Endothelial cell of umbilical vein (primary cell): ENCODE measurements at regions not wholly inside any gene's neighbourhood (a gene's known extent, or its start where the extent isn't known, plus 50 kb on each side); places are given as distances from the start of the nearest gene placed in this dataset.

Source experiments
- BruUV-seq: library from RNA; stranded (reverse); fragments of 400-500 nt; replicated peaks from 2 replicates; lab custom pipeline; 2021; lab: Mats Ljungman, UMichigan
- CTCF ChIA-PET: fragments of 300-600, 350-600 bp; sonication (Branson Sonifier 250); formaldehyde crosslinking; loops from one replicate; lab custom pipeline; 2021; ENCODE audit warnings: antibody characterized with exemption, inconsistent platforms; lab: Charles Lee
- POLR2A ChIA-PET: fragments of 300-600, 350-600 bp; sonication (Branson Sonifier 250); formaldehyde crosslinking; loops from one replicate; lab custom pipeline; 2021; ENCODE audit warnings: antibody characterized with exemption, inconsistent platforms; lab: Charles Lee
- DNase-seq: peaks from one replicate; pipeline ENCODE4 v3.0.0-alpha.2; 2011; ENCODE audit warnings: low read depth, low spot score
- FAIRE-seq: peaks from 2 replicates; lab custom pipeline; 2011; peaks lifted over from hg19 to GRCh38; lab: Jason Lieb, UNC
- H2AFZ ChIP-seq: 2 replicates; pipeline ENCODE4 v1.6.0; 2012; ENCODE audit warnings: low read depth, low read length, control low read depth, inconsistent platforms
- H3K27ac ChIP-seq: 2 replicates; pipeline ENCODE4 v1.5.1; 2011; ENCODE audit warnings: low read depth, mild to moderate bottlenecking, control low read depth, low read length, moderate library complexity; ENCODE audit not compliant: insufficient read depth
- H3K27me3 ChIP-seq, 2 experiments: 2 replicates each; pipeline versions ENCODE4 v1.6.0 to v1.6.1; 2011; ENCODE audit warnings: low read length in 2 of 2, mixed read lengths in 1 of 2; ENCODE audit not compliant: control insufficient read depth in 2 of 2, insufficient read depth in 2 of 2
- H3K36me3 ChIP-seq, 2 experiments: 2 replicates in 1 of 2; 3 replicates in 1 of 2; pipeline ENCODE4 v1.5.1; 2011; ENCODE audit warnings: low read length in 2 of 2, mild to moderate bottlenecking in 1 of 2, moderate library complexity in 1 of 2; ENCODE audit not compliant: control insufficient read depth in 2 of 2, insufficient read depth in 2 of 2; ENCODE audit errors: extremely low read depth in 1 of 2
- H3K4me1 ChIP-seq: 3 replicates; pipeline ENCODE4 v1.5.1; 2011; ENCODE audit warnings: mild to moderate bottlenecking, low read length; ENCODE audit not compliant: control insufficient read depth, insufficient read depth; ENCODE audit errors: extremely low read depth
- H3K4me2 ChIP-seq: 2 replicates; pipeline ENCODE4 v1.6.1; 2011; ENCODE audit warnings: low read length, control low read depth, mixed read lengths; ENCODE audit not compliant: insufficient read depth
- H3K4me3 ChIP-seq, 3 experiments: fragments of 200-600 bp in 1 of 3; sonication (generic), shearing (Covaris generic) in 1 of 3; replicated peaks in 1 of 3; 2 replicates each; pipeline ENCODE4 v1.5.1; 2011 to 2016; ENCODE audit warnings: control low read depth in 3 of 3, low read length in 3 of 3, mild to moderate bottlenecking in 2 of 3, inconsistent platforms in 1 of 3, low read depth in 1 of 3, moderate library complexity in 1 of 3; ENCODE audit not compliant: insufficient read depth in 1 of 3
- H3K79me2 ChIP-seq: 2 replicates; pipeline ENCODE4 v1.6.0; 2012; ENCODE audit warnings: low read length, inconsistent platforms; ENCODE audit not compliant: control insufficient read depth, insufficient read depth
- H3K9ac ChIP-seq: replicated peaks from 2 replicates; pipeline ENCODE3; 2011; ENCODE audit warnings: low read length, control low read depth; ENCODE audit not compliant: insufficient read depth; ENCODE audit errors: extremely low read depth
- H3K9me1 ChIP-seq: replicated peaks from 3 replicates; pipeline ENCODE4 v1.6.0; 2011; ENCODE audit warnings: mild to moderate bottlenecking, low read length; ENCODE audit not compliant: control insufficient read depth, insufficient read depth; ENCODE audit errors: extremely low read depth
- H3K9me3 ChIP-seq: replicated peaks from 2 replicates; pipeline ENCODE4 v1.5.1; 2012; ENCODE audit warnings: low read length, inconsistent platforms; ENCODE audit not compliant: control insufficient read depth, insufficient read depth
- H4K20me1 ChIP-seq: replicated peaks from 2 replicates; pipeline ENCODE3; 2011; ENCODE audit warnings: mild to moderate bottlenecking, low read length; ENCODE audit not compliant: control insufficient read depth, insufficient read depth; ENCODE audit errors: extremely low read depth
- CTCF ChIP-seq, 2 donors: IDR thresholded peaks; 1 replicate in 1 of 2; 2 replicates in 1 of 2; pipeline ENCODE4 v1.5.1; 2011; ENCODE audit warnings: low read length in 2 of 2, mild to moderate bottlenecking in 2 of 2, moderate library complexity in 2 of 2, control low read depth in 1 of 2, inconsistent platforms in 1 of 2, low read depth in 1 of 2; ENCODE audit not compliant: insufficient read depth in 1 of 2; ENCODE audit errors: extremely low read depth in 1 of 2
- EZH2 ChIP-seq: IDR thresholded peaks from 2 replicates; pipeline ENCODE4 v1.6.1; 2012; ENCODE audit warnings: borderline replicate concordance, low read depth, mild to moderate bottlenecking, moderate library complexity, low read length, inconsistent platforms; ENCODE audit not compliant: severe bottlenecking
- FOS ChIP-seq: IDR thresholded peaks from 2 replicates; pipeline ENCODE4 v1.6.1; 2011; ENCODE audit warnings: mild to moderate bottlenecking, low read length, moderate library complexity, borderline replicate concordance; ENCODE audit not compliant: insufficient read depth
- GATA2 ChIP-seq: IDR thresholded peaks from 2 replicates; pipeline ENCODE4 v1.7.0; 2011; ENCODE audit warnings: low read depth, mild to moderate bottlenecking, moderate library complexity, mixed read lengths, low read length; ENCODE audit not compliant: insufficient read length, insufficient read depth
- JUN ChIP-seq: IDR thresholded peaks from 2 replicates; pipeline ENCODE4 v1.6.1; 2011; ENCODE audit warnings: borderline replicate concordance, low read depth; ENCODE audit not compliant: insufficient read length, insufficient read depth
- MAX ChIP-seq: IDR thresholded peaks from 2 replicates; pipeline ENCODE4 v1.6.1; 2011; ENCODE audit not compliant: insufficient read depth, insufficient read length
- MYC ChIP-seq: IDR thresholded peaks from one replicate; pipeline ENCODE4 v1.6.1; 2011; ENCODE audit warnings: mild to moderate bottlenecking, low read depth, low read length
- POLR2A ChIP-seq: IDR thresholded peaks from 2 replicates; pipeline ENCODE4 v1.6.1; 2012; ENCODE audit warnings: low read depth, mild to moderate bottlenecking, control low read depth, low read length
- POLR2AphosphoS5 ChIP-seq: IDR thresholded peaks from 2 replicates; pipeline ENCODE4 v1.6.1; 2012; ENCODE audit warnings: low read depth, mild to moderate bottlenecking, control low read depth, low read length, moderate library complexity; ENCODE audit not compliant: insufficient read depth
- dilution Hi-C: fragments of 300-500 bp; cut with MboI; formaldehyde crosslinking; loops from one replicate; pipeline ENCODE4 v1.15.0; 2019; ENCODE audit warnings: low sequenced_read_pairs; ENCODE audit not compliant: extremely low pct_ligation_motif_present
- intact Hi-C: fragments of 100-400 bp; cut with micrococcal nuclease; formaldehyde crosslinking; loops from one replicate; pipeline ENCODE4 v1.10.0; 2022

- Histone ChIP-seq H2AFZ (peak overlapping the region; percentile 14), H3K4me1 (no peaks in the 10 kb centered on the region), H3K79me2 (no peaks in the 10 kb centered on the region), H3K9me1 (no peaks in the 10 kb centered on the region), H3K27ac (no peak overlapping the region), H3K4me3 (no peak overlapping the region), H3K27me3 (no peaks in the 10 kb centered on the region), H3K36me3 (no peaks in the 10 kb centered on the region), H4K20me1 (no peaks in the 10 kb centered on the region), H3K4me2 (no peak overlapping the region), H3K9me3 (no peaks in the 10 kb centered on the region), H3K9ac (no peak overlapping the region)
- no peak for FAIRE-seq
- CTCF ChIA-PET: interaction anchor here (0.6 to 8.1 kb wide), 25 partner anchors 9 to 665 kb away, joined by 3 to 670 read pairs (median 5); partner anchors contain the start of genes GLUL and TEDDM1
- POLR2A ChIA-PET: interaction anchor here (1.7 kb wide), 1 partner anchor 248 kb away, joined by 16 read pairs; the partner anchor contains the start of gene GLUL
- TF ChIP-seq GATA2: no peak
- no peak for TF ChIP-seq POLR2AphosphoS5
- no peak for TF ChIP-seq POLR2A
- no peak for TF ChIP-seq FOS
- TF ChIP-seq JUN: no peak
- TF ChIP-seq MAX: no peak
- TF ChIP-seq MYC: no peak
- TF ChIP-seq EZH2: no peak
- no peak for TF ChIP-seq CTCF (IDR thresholded peaks at IDR 0.05; ENCODE audit: extremely low read depth in 1 of 2, insufficient read depth in 1 of 2, low read depth in 1 of 2, low read length in 2 of 2)
- peak; percentile 16 for DNase-seq
- dilution Hi-C loops: no loop called here
- intact Hi-C loops: loop anchor here (1.0 to 2.0 kb wide), 3 partner anchors 55 to 252 kb away; no protein-coding TSS in a partner anchor
- BruUV-seq: no TSS peak
These were observed 82.5 kb upstream of the ZNF648 start for GRCh38 chr1:182143825-182144645.
